ENCODE measurements at regions not wholly inside any gene's neighbourhood (a gene's known extent, or its start where the extent isn't known, plus 50 kb on each side); places are given as distances from the start of the nearest gene placed in this dataset.
"Not testable (repeated sequence)": the region's sequence is repeated elsewhere in the genome, so short reads cannot be mapped to it uniquely, and the experiment has no call there.

GRCh38 chr10:109633846-109634245, 289.5 kb downstream of the XPNPEP1 start:
- no peaks in the 10 kb centered on the region for H3K4me1 ChIP-seq
- DNase-seq (ENCODE audit: extremely low spot score): no peak
- no peak overlapping the region for H3K4me3 ChIP-seq
- intact Hi-C loops (cut with DNase I): no loop called here
- no peaks in the 10 kb centered on the region for H3K36me3 ChIP-seq
- no peaks in the 10 kb centered on the region for H3K9me3 ChIP-seq
- no peak for TF ChIP-seq CTCF (IDR thresholded peaks at IDR 0.05)
- no peak overlapping the region for H3K27ac ChIP-seq (replicated peaks in 1 of 4)
- no peaks in the 10 kb centered on the region for H3K27me3 ChIP-seq

GRCh38 chr10:109633017-109633416, 290.3 kb downstream of the XPNPEP1 start:
- H3K27me3 ChIP-seq; H3K27ac ChIP-seq (replicated peaks in 1 of 4); H3K4me1 ChIP-seq; intact Hi-C loops (cut with DNase I); H3K9me3 ChIP-seq; DNase-seq (ENCODE audit: extremely low spot score); H3K36me3 ChIP-seq; H3K4me3 ChIP-seq: not testable (repeated sequence)

DNA sequence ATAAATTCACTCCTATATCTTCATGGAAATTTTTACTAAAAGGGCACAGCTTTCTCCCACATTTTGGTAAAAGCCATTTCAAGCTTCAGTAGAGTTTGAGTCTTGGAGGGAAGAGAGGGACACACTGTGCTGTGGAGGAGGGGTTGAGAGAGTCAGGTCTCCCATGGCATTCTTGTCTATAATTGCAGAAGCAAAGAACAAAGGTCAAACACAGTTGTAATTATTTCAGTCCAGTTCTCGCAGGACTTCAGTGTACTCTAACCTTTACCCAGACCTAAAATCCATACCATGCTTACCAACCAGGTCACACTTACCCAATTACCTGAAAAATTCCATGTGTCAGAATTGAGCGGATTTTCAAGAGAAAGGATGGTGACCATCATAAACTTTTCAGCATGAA, 298.4 kb downstream of the XPNPEP1 start:
- Histone ChIP-seq H3K27ac (replicated peaks in 1 of 4) (no peak overlapping the region), H3K36me3 (no peaks in the 10 kb centered on the region), H3K9me3 (no peaks in the 10 kb centered on the region), H3K4me1 (no peaks in the 10 kb centered on the region), H3K27me3 (no peaks in the 10 kb centered on the region), H3K4me3 (no peak overlapping the region)
- TF ChIP-seq POLR2A (IDR thresholded peaks at IDR 0.05; ENCODE audit: low read depth): no peak
- TF ChIP-seq POLR2AphosphoS5 (IDR thresholded peaks at IDR 0.05): no peak
- no peak for TF ChIP-seq CTCF (IDR thresholded peaks at IDR 0.05)
- TF ChIP-seq EP300 (IDR thresholded peaks at IDR 0.05): no peak
- DNase-seq (ENCODE audit: extremely low spot score): no peak
- whole genome bisulfite sequencing: 91% methylated on average over 2 of the region's 2 CpGs
- intact Hi-C loops (cut with DNase I): no loop called here

GRCh38 chr10:109622566-109622965, 300.7 kb downstream of the XPNPEP1 start:
- Histone ChIP-seq H3K4me1 (no peaks in the 10 kb centered on the region), H3K27ac (replicated peaks in 1 of 4) (no peak overlapping the region), H3K9me3 (no peaks in the 10 kb centered on the region), H3K36me3 (no peaks in the 10 kb centered on the region), H3K4me3 (no peak overlapping the region), H3K27me3 (no peaks in the 10 kb centered on the region)
- intact Hi-C loops (cut with DNase I): no loop called here
- TF ChIP-seq POLR2A (IDR thresholded peaks at IDR 0.05; ENCODE audit: low read depth) (no peak), CTCF (IDR thresholded peaks at IDR 0.05) (no peak), POLR2AphosphoS5 (IDR thresholded peaks at IDR 0.05) (no peak), EP300 (IDR thresholded peaks at IDR 0.05) (no peak)
- 85% methylated on average over 3 of the region's 3 CpGs for WGBS
- no peak for DNase-seq (ENCODE audit: extremely low spot score)

DNA sequence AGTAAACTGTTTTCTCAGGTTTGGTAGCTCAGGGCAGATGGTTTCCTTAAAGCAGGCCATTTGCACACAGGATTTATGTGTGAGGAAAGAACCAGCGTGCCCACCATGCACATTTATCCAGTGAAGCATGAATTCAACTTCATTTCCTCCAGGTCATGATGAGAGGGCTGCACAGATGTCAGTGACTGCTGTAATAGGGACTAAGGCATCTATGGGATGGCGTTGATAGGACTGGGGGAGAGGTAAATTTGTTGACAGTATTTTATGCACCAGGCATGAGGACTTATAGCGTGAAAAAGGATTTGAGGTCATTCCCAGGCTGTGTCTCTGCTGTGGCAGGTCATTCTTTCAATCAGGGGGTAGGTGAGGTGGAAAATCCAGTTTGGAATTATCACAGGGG, 302.9 kb downstream of the XPNPEP1 start:
- H3K27ac ChIP-seq (replicated peaks in 1 of 4): no peak overlapping the region
- no peaks in the 10 kb centered on the region for H3K36me3 ChIP-seq
- intact Hi-C loops (cut with DNase I): no loop called here
- H3K27me3 ChIP-seq: no peaks in the 10 kb centered on the region
- TF ChIP-seq CTCF (IDR thresholded peaks at IDR 0.05) (no peak), EP300 (IDR thresholded peaks at IDR 0.05) (no peak), POLR2AphosphoS5 (IDR thresholded peaks at IDR 0.05) (no peak), POLR2A (IDR thresholded peaks at IDR 0.05; ENCODE audit: low read depth) (no peak)
- H3K4me1 ChIP-seq: no peaks in the 10 kb centered on the region
- WGBS: 43% methylated on average over 3 of the region's 3 CpGs
- H3K4me3 ChIP-seq: no peak overlapping the region
- no peaks in the 10 kb centered on the region for H3K9me3 ChIP-seq
- DNase-seq (ENCODE audit: extremely low spot score): no peak
